ENCODE measurements at regions not wholly inside any gene's neighbourhood (a gene's known extent, or its start where the extent isn't known, plus 50 kb on each side); places are given as distances from the start of the nearest gene placed in this dataset.

- H3K27me3 ChIP-seq: no peaks in the 10 kb centered on the region
- no peak overlapping the region for H3K4me3 ChIP-seq
- peak; percentile 1 for DNase-seq
- H3K9me3 ChIP-seq: no peaks in the 10 kb centered on the region
- H3K36me3 ChIP-seq: no peaks in the 10 kb centered on the region
These were observed 338.9 kb upstream of the FAM241A start for GRCh38 chr4:111806331-111806730.

- Histone ChIP-seq H3K9me3 (no peaks in the 10 kb centered on the region), H3K36me3 (no peaks in the 10 kb centered on the region), H3K4me3 (no peak overlapping the region), H3K27me3 (no peaks in the 10 kb centered on the region)
- DNase-seq: no peak
These were observed 337.7 kb upstream of the FAM241A start for GRCh38 chr4:111807576-111807975.

- no peak overlapping the region for H3K4me3 ChIP-seq
- H3K36me3 ChIP-seq: no peaks in the 10 kb centered on the region
- H3K27me3 ChIP-seq: no peaks in the 10 kb centered on the region
- DNase-seq: no peak
- no peaks in the 10 kb centered on the region for H3K9me3 ChIP-seq
These were observed 337.1 kb upstream of the FAM241A start for GRCh38 chr4:111808174-111808573.

GRCh38 chr4:111811661-111812060 is 333.6 kb upstream of the FAM241A start:
- Histone ChIP-seq H3K27me3 (no peaks in the 10 kb centered on the region), H3K9me3 (no peaks in the 10 kb centered on the region), H3K4me3 (no peak overlapping the region), H3K36me3 (no peaks in the 10 kb centered on the region)
- no peak for DNase-seq

GRCh38 chr4:111812114-111812513 is 333.1 kb upstream of the FAM241A start:
- H3K4me3 ChIP-seq: no peak overlapping the region
- no peaks in the 10 kb centered on the region for H3K9me3 ChIP-seq
- no peaks in the 10 kb centered on the region for H3K27me3 ChIP-seq
- H3K36me3 ChIP-seq: no peaks in the 10 kb centered on the region
- no peak for DNase-seq

- H3K4me3 ChIP-seq: no peak overlapping the region
- no peaks in the 10 kb centered on the region for H3K36me3 ChIP-seq
- no peak for DNase-seq
- H3K9me3 ChIP-seq: no peaks in the 10 kb centered on the region
- H3K27me3 ChIP-seq: no peaks in the 10 kb centered on the region
These were observed 332.5 kb upstream of the FAM241A start for GRCh38 chr4:111812760-111813159.

GRCh38 chr4:111813555-111814140 is 331.6 kb upstream of the FAM241A start:
- Histone ChIP-seq H3K27me3 (no peaks in the 10 kb centered on the region), H3K9me3 (no peaks in the 10 kb centered on the region), H3K4me3 (no peak overlapping the region), H3K36me3 (no peaks in the 10 kb centered on the region)
- DNase-seq: no peak

GRCh38 chr4:111814961-111815360 is 330.3 kb upstream of the FAM241A start:
- Histone ChIP-seq H3K27me3 (no peaks in the 10 kb centered on the region), H3K36me3 (no peaks in the 10 kb centered on the region), H3K9me3 (no peaks in the 10 kb centered on the region), H3K4me3 (no peak overlapping the region)
- DNase-seq: no peak

GRCh38 chr4:111821342-111821741 is 323.9 kb upstream of the FAM241A start:
- Histone ChIP-seq H3K4me3 (no peak overlapping the region), H3K9me3 (no peaks in the 10 kb centered on the region), H3K36me3 (no peaks in the 10 kb centered on the region), H3K27me3 (no peaks in the 10 kb centered on the region)
- DNase-seq: no peak

- no peaks in the 10 kb centered on the region for H3K36me3 ChIP-seq
- DNase-seq: no peak
- H3K9me3 ChIP-seq: no peaks in the 10 kb centered on the region
- no peaks in the 10 kb centered on the region for H3K27me3 ChIP-seq
- no peak overlapping the region for H3K4me3 ChIP-seq
These were observed 308.7 kb upstream of the FAM241A start for GRCh38 chr4:111836601-111837000.

- H3K36me3 ChIP-seq: no peaks in the 10 kb centered on the region
- no peaks in the 10 kb centered on the region for H3K9me3 ChIP-seq
- no peaks in the 10 kb centered on the region for H3K27me3 ChIP-seq
- no peak overlapping the region for H3K4me3 ChIP-seq
- no peak for DNase-seq
These were observed 307.5 kb upstream of the FAM241A start for GRCh38 chr4:111837761-111838160.

GRCh38 chr4:111838406-111838930 is 306.8 kb upstream of the FAM241A start:
- H3K4me3 ChIP-seq: no peak overlapping the region
- no peak for DNase-seq
- H3K27me3 ChIP-seq: no peaks in the 10 kb centered on the region
- H3K9me3 ChIP-seq: no peaks in the 10 kb centered on the region
- H3K36me3 ChIP-seq: no peaks in the 10 kb centered on the region

GRCh38 chr4:111839141-111839540 is 306.1 kb upstream of the FAM241A start:
- no peaks in the 10 kb centered on the region for H3K9me3 ChIP-seq
- H3K36me3 ChIP-seq: no peaks in the 10 kb centered on the region
- H3K27me3 ChIP-seq: no peaks in the 10 kb centered on the region
- H3K4me3 ChIP-seq: no peak overlapping the region
- no peak for DNase-seq

GRCh38 chr4:111842336-111842735 is 302.9 kb upstream of the FAM241A start:
- no peak for DNase-seq
- no peaks in the 10 kb centered on the region for H3K9me3 ChIP-seq
- no peak overlapping the region for H3K4me3 ChIP-seq
- H3K27me3 ChIP-seq: no peaks in the 10 kb centered on the region
- H3K36me3 ChIP-seq: no peaks in the 10 kb centered on the region

- no peaks in the 10 kb centered on the region for H3K9me3 ChIP-seq
- no peak overlapping the region for H3K4me3 ChIP-seq
- H3K27me3 ChIP-seq: no peaks in the 10 kb centered on the region
- DNase-seq: no peak
- H3K36me3 ChIP-seq: no peaks in the 10 kb centered on the region
These were observed 297.8 kb upstream of the FAM241A start for GRCh38 chr4:111847296-111848008.

- Histone ChIP-seq H3K4me3 (no peak overlapping the region), H3K27me3 (no peaks in the 10 kb centered on the region), H3K9me3 (no peaks in the 10 kb centered on the region), H3K36me3 (no peaks in the 10 kb centered on the region)
- DNase-seq: no peak
These were observed 295.4 kb upstream of the FAM241A start for GRCh38 chr4:111849746-111850284.

GRCh38 chr4:111854494-111855087 is 290.7 kb upstream of the FAM241A start:
- Histone ChIP-seq H3K36me3 (no peaks in the 10 kb centered on the region), H3K27me3 (no peaks in the 10 kb centered on the region), H3K4me3 (no peak overlapping the region), H3K9me3 (no peaks in the 10 kb centered on the region)
- DNase-seq: no peak

Measured in MG63 (cell line).